Memory B cell (primary cell): ENCODE measurements at regions not wholly inside any gene's neighbourhood (a gene's known extent, or its start where the extent isn't known, plus 50 kb on each side); places are given as distances from the start of the nearest gene placed in this dataset.

ENCODE experiments used
- ATAC-seq: fragments of 150-1000 bp; cut with Tn5 transposase; 2 replicates; pipeline ENCODE4 v1.10.0; 2021; ENCODE audit warnings: low read depth, mild to moderate bottlenecking, moderate library complexity
- DNase-seq, 2 donors: peaks; one replicate each; pipeline ENCODE4 v3.0.0; 2022; ENCODE audit warnings: low spot score in 2 of 2
- H3K27ac Mint-ChIP-seq: one replicate; pipeline ENCODE4 v1.8.0; 2022; ENCODE audit warnings: mild to moderate bottlenecking, moderate library complexity, mixed read lengths
- H3K27me3 Mint-ChIP-seq: one replicate; pipeline ENCODE4 v1.8.0; 2022; ENCODE audit warnings: mixed read lengths
- H3K36me3 Mint-ChIP-seq: one replicate; pipeline ENCODE4 v1.8.0; 2022; ENCODE audit warnings: mild to moderate bottlenecking, mixed read lengths
- H3K4me1 Mint-ChIP-seq: one replicate; pipeline ENCODE4 v1.8.0; 2022; ENCODE audit warnings: mixed read lengths
- H3K4me3 Mint-ChIP-seq: one replicate; pipeline ENCODE4 v1.8.0; 2022; ENCODE audit warnings: mild to moderate bottlenecking, moderate library complexity, mixed read lengths
- H3K9me3 Mint-ChIP-seq: one replicate; pipeline ENCODE4 v1.8.0; 2022; ENCODE audit warnings: mixed read lengths

DNA sequence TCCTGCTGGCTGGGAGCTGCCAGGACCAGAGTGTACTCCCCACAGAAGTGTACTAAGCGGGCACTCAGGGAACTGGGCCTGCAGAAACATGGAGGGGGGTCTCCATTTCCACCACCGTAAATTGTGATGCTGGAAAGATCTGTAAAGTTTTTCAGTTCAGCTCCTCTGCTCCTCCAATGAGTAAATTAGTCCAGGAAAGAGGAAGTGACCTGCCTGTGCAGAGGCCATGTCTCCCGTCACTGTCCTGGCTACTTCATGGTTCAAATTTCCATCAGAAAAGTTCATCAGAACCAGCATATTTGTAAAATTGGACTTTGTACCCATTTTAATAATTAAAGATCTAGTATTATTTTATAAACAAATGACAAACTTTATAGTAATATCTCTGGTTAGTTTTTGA is 226.7 kb upstream of the THBS1 start:
- ATAC-seq: no peak
- DNase-seq: no peak
- peaks cover 4% of the 10 kb centered on the region for H3K27me3 Mint-ChIP-seq
- H3K36me3 Mint-ChIP-seq: no peaks in the 10 kb centered on the region
- no peak overlapping the region for H3K4me3 Mint-ChIP-seq
- H3K27ac Mint-ChIP-seq: no peak overlapping the region
- no peaks in the 10 kb centered on the region for H3K4me1 Mint-ChIP-seq
- H3K9me3 Mint-ChIP-seq: no peaks in the 10 kb centered on the region

DNA sequence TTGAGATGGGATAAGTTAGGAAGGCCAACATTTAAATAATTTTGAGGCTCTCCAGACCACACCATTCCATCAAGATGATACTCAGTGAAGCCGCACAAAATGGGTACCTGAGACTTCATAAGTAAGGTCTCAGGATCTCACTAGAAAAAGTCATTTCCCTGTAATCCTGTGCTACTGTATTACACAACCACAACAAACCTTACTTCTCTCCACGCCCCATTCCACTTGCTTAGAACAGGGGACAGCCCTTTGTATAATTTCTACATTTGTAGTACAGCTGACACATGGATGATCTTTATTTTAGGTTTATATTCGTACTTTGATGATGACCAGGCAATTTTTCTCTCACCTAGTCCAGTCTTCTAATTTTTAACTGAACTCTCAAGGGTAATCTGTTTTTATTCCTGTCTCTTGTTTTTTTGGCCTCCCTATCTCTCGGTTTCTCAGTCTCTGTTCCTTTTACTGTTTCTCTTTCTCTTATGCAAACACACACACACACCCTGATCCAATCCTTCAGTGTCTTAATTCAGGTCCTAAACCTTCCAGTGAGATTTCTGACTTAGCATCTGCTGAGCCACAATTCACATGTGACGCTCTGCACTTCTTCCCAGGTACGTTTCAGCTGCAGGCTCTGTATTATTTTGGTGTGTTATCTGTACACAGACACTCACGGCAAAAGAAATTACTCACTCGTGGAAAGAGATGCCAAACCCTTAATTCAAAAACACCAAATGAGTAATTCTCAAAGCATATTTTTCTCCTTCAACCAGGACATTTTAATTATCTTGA is 223.2 kb upstream of the THBS1 start:
- H3K27me3 Mint-ChIP-seq: peaks cover 8% of the 10 kb centered on the region
- H3K36me3 Mint-ChIP-seq: no peaks in the 10 kb centered on the region
- H3K27ac Mint-ChIP-seq: no peak overlapping the region

DNA sequence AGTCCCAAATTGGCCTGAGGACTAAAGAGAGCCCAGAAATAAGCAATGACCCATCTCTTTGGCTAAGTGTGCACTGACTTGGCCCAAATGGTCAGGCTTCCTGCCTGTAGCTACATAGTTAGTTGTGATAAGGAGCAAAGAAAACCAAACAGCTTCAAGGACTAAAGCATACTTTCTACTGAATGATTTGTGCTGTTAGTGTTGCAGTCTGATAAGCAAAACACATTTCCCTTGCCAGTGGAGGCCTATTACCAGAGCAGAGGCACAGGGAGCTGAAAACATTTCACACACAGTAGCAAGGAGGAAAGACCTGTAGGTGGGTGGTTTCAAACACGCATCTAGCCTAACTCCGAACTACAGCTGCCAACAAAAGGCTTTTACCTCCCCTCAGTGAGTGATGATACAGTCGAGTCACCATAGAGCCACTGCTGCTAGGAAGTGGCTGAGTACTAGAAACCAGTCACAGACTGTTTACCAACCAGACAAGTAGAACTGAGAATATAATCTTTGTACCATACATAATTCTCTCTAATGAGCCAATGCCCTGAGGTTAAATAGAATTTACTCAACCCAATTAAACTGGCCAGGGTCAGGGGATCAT is 222.3 kb upstream of the THBS1 start:
- ATAC-seq: no peak
- Mint-ChIP-seq H3K27ac (no peak overlapping the region), H3K36me3 (no peaks in the 10 kb centered on the region), H3K4me3 (no peak overlapping the region), H3K9me3 (no peaks in the 10 kb centered on the region), H3K27me3 (peaks cover 11% of the 10 kb centered on the region), H3K4me1 (no peaks in the 10 kb centered on the region)
- DNase-seq: no peak

More for the DNA sequence above, 223.2 kb upstream of the THBS1 start:
- Mint-ChIP-seq H3K4me1 (no peaks in the 10 kb centered on the region), H3K4me3 (no peak overlapping the region), H3K9me3 (no peaks in the 10 kb centered on the region)
- ATAC-seq (no peak), DNase-seq (no peak)

DNA sequence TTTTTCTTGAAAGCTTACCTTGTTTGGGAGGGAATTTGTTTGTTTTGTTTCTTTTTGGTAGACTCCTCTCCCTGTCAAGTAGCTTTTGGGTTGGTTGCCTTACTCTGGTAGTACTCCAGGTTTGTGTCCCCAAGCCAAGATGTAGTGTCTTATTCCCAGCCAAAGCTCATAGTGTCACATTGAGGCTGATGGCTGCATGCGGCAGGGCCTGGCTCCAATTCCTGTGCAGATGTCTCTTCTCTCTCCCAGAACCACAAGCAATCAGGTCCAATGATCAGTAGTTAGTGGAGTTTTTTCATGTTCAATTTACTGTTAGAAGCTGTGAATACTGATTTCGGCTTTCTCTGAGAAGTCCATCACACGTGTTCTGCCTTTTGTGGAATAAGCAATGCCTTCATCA is 221.1 kb upstream of the THBS1 start:
- ATAC-seq: no peak
- Mint-ChIP-seq H3K4me1 (no peaks in the 10 kb centered on the region), H3K9me3 (no peaks in the 10 kb centered on the region), H3K27ac (no peak overlapping the region), H3K36me3 (no peaks in the 10 kb centered on the region), H3K27me3 (peaks cover 15% of the 10 kb centered on the region), H3K4me3 (no peak overlapping the region)
- no peak for DNase-seq

DNA sequence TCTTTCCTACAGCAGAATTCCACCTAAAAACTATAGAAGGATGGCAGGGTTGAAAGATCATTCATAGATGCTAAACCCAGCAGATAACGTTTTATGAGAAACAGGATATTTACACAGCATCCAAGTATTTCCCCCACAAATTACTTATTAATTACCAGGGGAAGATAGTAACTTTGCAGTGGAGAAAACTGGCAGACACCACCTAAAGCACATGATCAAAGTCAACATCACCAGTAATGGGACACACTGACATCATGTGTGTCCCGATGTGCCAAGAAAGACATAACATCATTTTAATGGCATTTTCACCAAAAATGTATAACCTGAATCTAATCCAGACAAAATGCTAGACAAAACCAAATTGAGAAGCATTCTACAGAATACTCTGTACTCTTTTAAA is 220.4 kb upstream of the THBS1 start:
- Mint-ChIP-seq H3K27me3 (peaks cover 15% of the 10 kb centered on the region), H3K4me1 (no peaks in the 10 kb centered on the region), H3K4me3 (no peak overlapping the region), H3K27ac (no peak overlapping the region), H3K36me3 (no peaks in the 10 kb centered on the region), H3K9me3 (no peaks in the 10 kb centered on the region)
- ATAC-seq (no peak), DNase-seq (no peak)

DNA sequence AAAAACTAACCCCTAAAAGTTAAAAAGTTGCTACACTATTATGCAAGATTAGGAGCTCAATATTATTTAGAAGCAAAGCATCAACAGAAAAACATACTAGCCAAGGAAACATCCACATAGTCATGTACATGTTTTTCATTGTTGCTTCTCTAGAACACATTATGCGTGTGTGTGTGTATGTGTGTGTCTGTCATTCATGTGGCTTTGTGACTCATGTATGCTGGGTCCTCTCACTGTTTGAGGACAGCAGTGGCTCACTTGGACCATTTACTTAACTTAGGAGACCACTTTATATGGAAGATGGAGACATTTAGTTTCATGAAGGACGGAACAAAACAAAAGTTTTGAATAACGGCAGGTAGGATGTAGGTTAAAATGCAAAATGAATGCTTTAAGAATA is 219.4 kb upstream of the THBS1 start:
- Mint-ChIP-seq H3K4me1 (no peaks in the 10 kb centered on the region), H3K4me3 (no peak overlapping the region)

DNA sequence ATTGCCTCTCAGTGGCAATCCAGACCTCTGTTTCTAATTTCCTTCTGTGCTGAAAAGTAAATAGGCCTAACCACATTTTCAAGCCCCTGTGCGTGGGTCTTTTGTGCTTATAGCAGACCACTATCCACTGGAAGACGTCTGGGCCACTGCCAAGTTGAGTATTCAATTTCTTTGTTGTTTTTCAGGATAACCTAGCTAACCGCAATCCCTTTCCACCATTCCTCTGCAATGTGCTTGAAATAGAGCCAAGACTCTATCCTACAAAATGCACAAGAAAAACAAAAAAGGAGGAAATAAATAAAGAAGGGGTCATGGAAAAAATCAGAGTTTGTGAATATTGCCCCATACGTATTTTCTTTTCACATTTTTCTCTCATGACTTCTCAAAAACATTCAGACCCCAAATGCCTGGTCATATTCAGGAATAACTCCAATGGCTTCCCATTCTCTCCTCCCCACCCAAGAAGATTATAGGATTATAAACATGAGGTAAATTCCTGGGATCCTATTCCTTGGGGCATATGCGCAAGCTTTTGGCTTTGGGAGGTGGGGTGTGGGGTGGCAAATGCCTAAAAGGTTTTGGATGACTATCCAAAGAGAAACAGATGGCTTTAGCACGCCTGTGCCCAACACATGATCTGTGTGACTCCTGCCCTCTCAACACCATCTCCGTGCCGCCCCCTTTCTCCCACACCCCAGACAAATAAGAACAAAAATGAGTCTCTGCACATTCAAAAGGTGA is 217.9 kb upstream of the THBS1 start:
- ATAC-seq (no peak), DNase-seq (no peak)
- no peak overlapping the region for H3K27ac Mint-ChIP-seq
- peaks cover 12% of the 10 kb centered on the region for H3K27me3 Mint-ChIP-seq
- no peaks in the 10 kb centered on the region for H3K9me3 Mint-ChIP-seq
- H3K4me1 Mint-ChIP-seq: no peaks in the 10 kb centered on the region
- no peak overlapping the region for H3K4me3 Mint-ChIP-seq
- no peaks in the 10 kb centered on the region for H3K36me3 Mint-ChIP-seq

More for the DNA sequence above, 219.4 kb upstream of the THBS1 start:
- H3K27ac Mint-ChIP-seq: no peak overlapping the region
- H3K9me3 Mint-ChIP-seq: no peaks in the 10 kb centered on the region
- no peaks in the 10 kb centered on the region for H3K36me3 Mint-ChIP-seq
- peaks cover 15% of the 10 kb centered on the region for H3K27me3 Mint-ChIP-seq
- ATAC-seq (no peak), DNase-seq (no peak)

DNA sequence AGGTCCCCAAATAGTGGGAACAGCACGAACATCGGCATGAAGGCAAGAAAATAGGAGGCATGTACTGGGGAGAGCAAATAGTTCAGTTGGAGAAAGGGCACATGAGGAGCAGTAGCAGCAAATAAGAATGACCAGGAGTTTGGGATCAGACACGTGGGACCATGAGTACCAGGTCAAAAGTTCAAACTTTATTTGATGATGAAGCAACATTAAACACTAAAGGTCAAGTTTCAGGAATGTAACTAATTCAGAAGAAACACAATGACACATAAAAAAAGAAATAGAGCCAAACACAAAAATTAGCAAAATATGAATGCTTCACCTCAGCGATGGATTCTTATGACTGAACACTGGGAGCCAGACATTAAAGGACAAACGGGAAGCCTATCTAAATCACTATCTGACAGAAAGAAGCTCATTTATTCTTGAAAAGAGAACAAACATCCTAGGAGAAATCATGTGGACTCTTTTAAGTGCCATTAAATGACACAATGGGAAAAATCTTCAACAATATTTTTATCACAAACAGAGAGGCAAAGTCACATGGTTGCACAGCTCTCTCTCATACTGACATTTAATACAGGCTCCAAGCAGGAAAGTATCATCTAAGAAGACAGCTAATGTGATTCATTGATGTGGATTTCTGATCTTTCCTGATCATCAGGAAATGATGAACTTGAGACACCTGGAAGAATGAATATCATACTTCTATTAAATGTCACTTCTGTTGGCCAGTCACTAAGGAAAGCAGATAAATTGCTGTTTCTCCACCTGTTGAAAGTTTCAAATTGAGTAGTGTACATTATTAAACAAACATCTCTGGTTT is 216.9 kb upstream of the THBS1 start:
- peaks cover 3% of the 10 kb centered on the region for H3K9me3 Mint-ChIP-seq
- DNase-seq (no peak), ATAC-seq (no peak)
- H3K27ac Mint-ChIP-seq: no peak overlapping the region
- no peak overlapping the region for H3K4me3 Mint-ChIP-seq
- H3K27me3 Mint-ChIP-seq: peaks cover 14% of the 10 kb centered on the region
- H3K36me3 Mint-ChIP-seq: peaks cover 2% of the 10 kb centered on the region
- no peaks in the 10 kb centered on the region for H3K4me1 Mint-ChIP-seq

DNA sequence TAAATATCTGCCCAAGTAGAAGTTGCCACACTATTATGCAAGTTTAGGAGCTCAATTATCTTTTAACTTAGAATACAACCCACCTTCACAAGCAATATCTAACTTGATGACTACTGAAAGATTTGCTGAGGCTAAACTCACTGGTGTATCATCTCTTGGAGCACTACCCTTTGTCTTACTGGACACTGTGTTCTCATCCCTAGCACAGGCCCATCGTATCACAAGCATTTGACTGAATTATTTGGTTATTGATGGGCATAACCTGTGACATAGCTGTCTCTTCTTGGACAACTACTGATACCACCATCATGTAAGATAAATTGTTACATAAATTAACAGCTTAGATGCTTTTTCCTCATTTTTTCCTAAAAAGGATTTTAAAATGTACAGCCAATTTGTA is 216.2 kb upstream of the THBS1 start:
- Mint-ChIP-seq H3K4me3 (no peak overlapping the region), H3K27ac (no peak overlapping the region), H3K27me3 (peaks cover 13% of the 10 kb centered on the region), H3K4me1 (no peaks in the 10 kb centered on the region), H3K36me3 (peaks cover 2% of the 10 kb centered on the region), H3K9me3 (peaks cover 3% of the 10 kb centered on the region)
- DNase-seq (no peak), ATAC-seq (no peak)

DNA sequence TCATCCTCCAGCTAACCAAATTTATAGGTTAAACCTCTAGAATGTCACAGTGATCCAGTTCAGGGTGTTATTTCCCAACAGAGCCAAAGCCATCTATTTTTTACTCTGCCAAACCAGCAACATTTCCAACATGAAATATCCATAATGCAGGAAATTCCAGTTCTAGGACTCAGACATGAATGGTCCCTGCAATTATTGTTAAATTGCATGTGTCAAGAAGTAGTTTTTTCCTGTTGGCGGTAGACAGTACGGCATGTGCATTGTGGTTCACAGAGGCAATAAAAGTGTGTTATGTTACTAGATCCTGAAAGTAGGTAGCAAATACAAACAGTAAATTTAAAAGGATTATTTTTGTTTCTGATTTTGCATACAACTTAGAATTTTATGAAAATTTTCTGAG is 215.7 kb upstream of the THBS1 start:
- H3K36me3 Mint-ChIP-seq: peaks cover 2% of the 10 kb centered on the region
- ATAC-seq: no peak
- no peak for DNase-seq
- no peak overlapping the region for H3K27ac Mint-ChIP-seq
- no peaks in the 10 kb centered on the region for H3K4me1 Mint-ChIP-seq
- peaks cover 9% of the 10 kb centered on the region for H3K27me3 Mint-ChIP-seq
- H3K4me3 Mint-ChIP-seq: no peak overlapping the region
- H3K9me3 Mint-ChIP-seq: peaks cover 3% of the 10 kb centered on the region

DNA sequence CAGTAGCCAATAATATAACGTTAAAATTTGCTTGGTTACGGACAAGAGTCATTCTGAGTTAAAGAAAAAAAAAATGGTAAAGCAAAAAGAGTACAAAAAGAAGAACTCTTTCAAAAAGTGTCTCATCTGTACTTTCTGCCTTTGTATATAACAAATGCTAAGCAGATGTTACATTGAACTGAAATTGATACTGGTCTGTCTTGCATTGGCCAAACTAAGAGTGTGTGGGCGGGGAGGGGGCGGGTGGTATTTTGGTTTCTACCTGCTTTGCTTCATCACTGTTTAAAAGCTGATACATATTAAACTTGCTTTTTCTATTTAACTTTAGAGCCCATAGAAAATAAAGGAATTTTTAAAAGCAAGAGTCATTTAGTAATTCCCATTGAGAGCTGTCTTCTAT is 215.0 kb upstream of the THBS1 start:
- Mint-ChIP-seq H3K4me3 (no peak overlapping the region), H3K27ac (no peak overlapping the region), H3K27me3 (peaks cover 9% of the 10 kb centered on the region), H3K4me1 (no peaks in the 10 kb centered on the region), H3K9me3 (peaks cover 3% of the 10 kb centered on the region), H3K36me3 (peaks cover 2% of the 10 kb centered on the region)
- DNase-seq (no peak), ATAC-seq (no peak)

DNA sequence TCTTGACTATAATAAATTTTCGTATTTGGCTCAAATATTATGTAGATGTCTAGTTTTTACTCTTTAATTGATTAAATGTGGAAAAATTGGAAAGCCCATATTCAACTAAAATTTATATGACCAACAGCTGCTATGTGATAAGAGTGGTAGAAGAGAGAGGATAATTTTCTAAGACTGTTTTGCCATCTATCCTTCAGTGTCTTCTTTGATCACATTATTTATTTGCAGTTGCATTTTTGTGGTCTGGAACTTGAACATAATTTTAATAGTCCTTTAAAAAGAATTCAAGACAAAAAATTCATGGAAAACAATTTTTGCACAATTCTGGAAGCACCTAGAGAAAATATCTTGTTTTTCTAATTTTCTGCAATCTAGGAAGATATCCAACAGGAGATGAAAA is 213.3 kb upstream of the THBS1 start:
- no peak overlapping the region for H3K27ac Mint-ChIP-seq
- H3K9me3 Mint-ChIP-seq: peaks cover 7% of the 10 kb centered on the region
- H3K36me3 Mint-ChIP-seq: peaks cover 2% of the 10 kb centered on the region
- H3K4me3 Mint-ChIP-seq: no peak overlapping the region
- peaks cover 9% of the 10 kb centered on the region for H3K27me3 Mint-ChIP-seq
- H3K4me1 Mint-ChIP-seq: no peaks in the 10 kb centered on the region
- DNase-seq (no peak), ATAC-seq (no peak)

DNA sequence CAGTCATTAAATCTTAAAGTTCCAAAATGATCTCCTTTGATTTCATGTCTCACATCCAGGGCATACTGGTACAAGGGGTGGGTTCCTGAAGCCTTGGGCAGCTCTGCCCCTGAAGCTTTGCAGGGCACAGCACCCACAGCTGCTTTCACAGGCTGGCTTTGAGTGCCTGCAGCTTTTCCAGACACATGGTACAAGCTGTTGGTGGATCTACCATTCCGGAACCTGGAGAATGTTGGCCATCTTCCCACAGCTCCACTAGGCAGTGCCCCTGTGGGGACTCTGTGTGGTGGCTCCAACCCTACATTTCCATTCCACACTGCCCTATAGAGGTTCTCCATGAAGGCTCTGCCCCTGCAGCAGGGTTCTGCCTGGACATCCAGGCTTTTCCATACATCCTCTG is 211.1 kb upstream of the THBS1 start:
- peaks cover 9% of the 10 kb centered on the region for H3K9me3 Mint-ChIP-seq
- ATAC-seq (no peak), DNase-seq (no peak)
- peaks cover 2% of the 10 kb centered on the region for H3K36me3 Mint-ChIP-seq
- peaks cover 2% of the 10 kb centered on the region for H3K27me3 Mint-ChIP-seq
- H3K4me1 Mint-ChIP-seq: no peaks in the 10 kb centered on the region
- H3K27ac Mint-ChIP-seq: no peak overlapping the region
- no peak overlapping the region for H3K4me3 Mint-ChIP-seq
